A549 (cell line): ENCODE measurements at regions not wholly inside any gene's neighbourhood (a gene's known extent, or its start where the extent isn't known, plus 50 kb on each side); places are given as distances from the start of the nearest gene placed in this dataset.

Experiments used
- ATAC-seq, 2 experiments: fragments of 200-7000 bp in 1 of 2; fragments of >200 bp in 1 of 2; cut with Nextera tagmentation in 1 of 2; cut with Tn5 transposase in 1 of 2; 3 replicates each; pipeline versions ENCODE4 v1.8.0 to v1.9.1; 2018 to 2020; ENCODE audit warnings: mild to moderate bottlenecking in 1 of 2, moderate library complexity in 1 of 2
- CTCF ChIA-PET: fragments of 300-600 bp; sonication (Branson Sonifier 250); formaldehyde crosslinking; extraction: SDS; loops from one replicate; lab custom pipeline; 2021; ENCODE audit warnings: antibody characterized with exemption, inconsistent platforms; lab: Yijun Ruan, JAX
- POLR2A ChIA-PET: fragments of 350-600 bp; formaldehyde crosslinking; extraction: SDS; loops from one replicate; lab custom pipeline; 2021; ENCODE audit warnings: antibody characterized with exemption, inconsistent platforms; lab: Yijun Ruan, JAX
- DNase-seq, 2 experiments: peaks; one replicate each; pipeline versions ENCODE4 v3.0.0 to v3.0.0-alpha.2; 2011 to 2016; ENCODE audit warnings: low read depth in 1 of 2, low spot score in 1 of 2
- FAIRE-seq: peaks from 2 replicates; lab custom pipeline; 2011; peaks lifted over from hg19 to GRCh38; lab: Jason Lieb, UNC
- H3K27ac ChIP-seq, 2 experiments: fragments of >200 bp; sonication (Bioruptor Twin); formaldehyde crosslinking; 3 replicates each; pipeline ENCODE4 v1.5.1; 2016 to 2017
- H3K4me1 ChIP-seq: fragments of >200 bp; sonication (Bioruptor Twin); formaldehyde crosslinking; 3 replicates; pipeline ENCODE4 v1.6.1; 2016
- H3K4me2 ChIP-seq: fragments of >200 bp; sonication (Bioruptor Twin); formaldehyde crosslinking; 3 replicates; pipeline ENCODE4 v1.6.1; 2016
- H3K4me3 ChIP-seq: fragments of >200 bp; sonication (Bioruptor Twin); formaldehyde crosslinking; 3 replicates; pipeline ENCODE4 v1.5.1; 2016
- H3K9me3 ChIP-seq: fragments of >200 bp; sonication (Bioruptor Twin); formaldehyde crosslinking; 3 replicates; pipeline ENCODE4 v1.6.1; 2016
- CBX8 ChIP-seq: fragments of 200-600 bp; sonication (generic); IDR thresholded peaks from 2 replicates; pipeline ENCODE4 v1.6.1; 2016
- CEBPB ChIP-seq, 2 experiments: fragments of >200 bp in 1 of 2; sonication (Bioruptor Twin) in 1 of 2; formaldehyde crosslinking in 1 of 2; IDR thresholded peaks; 2 replicates each; pipeline ENCODE4 v1.6.1; 2012 to 2016
- FOSB ChIP-seq: fragments of 250-450 bp; sonication (Bioruptor Pico); IDR thresholded peaks from 2 replicates; pipeline ENCODE4 v1.5.0; 2020; ENCODE audit warnings: mild to moderate bottlenecking, moderate library complexity
- FOXS1 ChIP-seq: fragments of 250-450 bp; sonication (Bioruptor Pico); IDR thresholded peaks from 2 replicates; pipeline ENCODE4 v1.5.0; 2020; ENCODE audit warnings: mild to moderate bottlenecking, moderate library complexity
- GATA3 ChIP-seq: IDR thresholded peaks from 2 replicates; pipeline ENCODE4 v1.6.1; 2012; ENCODE audit warnings: borderline replicate concordance
- HEYL ChIP-seq: fragments of 250-450 bp; sonication (Bioruptor Pico); IDR thresholded peaks from 2 replicates; pipeline ENCODE4 v1.8.0; 2021; ENCODE audit warnings: mild to moderate bottlenecking, moderate library complexity
- HOXA7 ChIP-seq: fragments of 250-450 bp; sonication (Bioruptor Pico); IDR thresholded peaks from 2 replicates; pipeline ENCODE4 v1.5.0; 2020; ENCODE audit warnings: mild to moderate bottlenecking, moderate library complexity
- HOXB13 ChIP-seq: fragments of 250-450 bp; sonication (Bioruptor Pico); IDR thresholded peaks from 2 replicates; pipeline ENCODE4 v1.5.0; 2020; ENCODE audit warnings: low read depth, mild to moderate bottlenecking, moderate library complexity
- JUN ChIP-seq, 2 experiments: fragments of >200 bp; sonication (Bioruptor Twin); formaldehyde crosslinking; IDR thresholded peaks; 2 replicates in 1 of 2; 3 replicates in 1 of 2; pipeline ENCODE4 v1.6.1; 2016 to 2017
- KDM1A ChIP-seq: fragments of 200-600 bp; sonication (generic); IDR thresholded peaks from 2 replicates; pipeline ENCODE4 v1.6.1; 2016; ENCODE audit warnings: low read depth, mild to moderate bottlenecking
- NPAS2 ChIP-seq: fragments of 250-450 bp; sonication (Bioruptor Pico); IDR thresholded peaks from 2 replicates; pipeline ENCODE4 v1.8.0; 2022; ENCODE audit warnings: mild to moderate bottlenecking, moderate library complexity, borderline replicate concordance
- POLR2A ChIP-seq: IDR thresholded peaks from 2 replicates; pipeline ENCODE4 v1.6.1; 2012; ENCODE audit warnings: mild to moderate bottlenecking, low read length
- REST ChIP-seq: fragments of 200-600 bp; sonication (generic); IDR thresholded peaks from 2 replicates; pipeline ENCODE4 v1.6.1; 2016; ENCODE audit warnings: antibody characterized with exemption, mild to moderate bottlenecking, moderate library complexity
- SMC3 ChIP-seq: fragments of >200 bp; sonication (Bioruptor Twin); formaldehyde crosslinking; IDR thresholded peaks from 3 replicates; pipeline ENCODE4 v1.6.1; 2018; ENCODE audit warnings: inconsistent platforms
- TFCP2L1 ChIP-seq: fragments of 250-450 bp; sonication (Bioruptor Pico); IDR thresholded peaks from 2 replicates; pipeline ENCODE4 v1.5.0; 2021; ENCODE audit warnings: mild to moderate bottlenecking
- ZC3H11A ChIP-seq: fragments of 450-650 bp; IDR thresholded peaks from 2 replicates; pipeline ENCODE4 v1.6.1; 2014; ENCODE audit warnings: antibody characterized with exemption, mild to moderate bottlenecking
- ZFP36 ChIP-seq: fragments of 450-650 bp; IDR thresholded peaks from 2 replicates; pipeline ENCODE4 v1.6.1; 2014; ENCODE audit warnings: borderline replicate concordance; ENCODE audit not compliant: partially characterized antibody
- ZSCAN20 ChIP-seq: fragments of 250-450 bp; sonication (Bioruptor Pico); IDR thresholded peaks from 2 replicates; pipeline ENCODE4 v1.8.0; 2022; ENCODE audit warnings: mild to moderate bottlenecking, moderate library complexity
- WGBS: methylation state at CpG from one replicate; pipeline ENCODE4 v1.1.6; 2017; ENCODE audit errors: missing lambda C conversion rate; 5-methylcytosine and 5-hydroxymethylcytosine counted together
- TF ChIP-seq, protein P1 (sequence below): IDR thresholded peaks from 2 replicates; pipeline ENCODE4 v1.6.1; 2012
- TF ChIP-seq, protein P2 (sequence below): fragments of >200 bp; sonication (Bioruptor Twin); formaldehyde crosslinking; IDR thresholded peaks from 3 replicates; pipeline ENCODE4 v1.5.1; 2016
- TF ChIP-seq, protein P3 (sequence below): IDR thresholded peaks from 2 replicates; pipeline ENCODE4 v1.6.1; 2012

DNA sequence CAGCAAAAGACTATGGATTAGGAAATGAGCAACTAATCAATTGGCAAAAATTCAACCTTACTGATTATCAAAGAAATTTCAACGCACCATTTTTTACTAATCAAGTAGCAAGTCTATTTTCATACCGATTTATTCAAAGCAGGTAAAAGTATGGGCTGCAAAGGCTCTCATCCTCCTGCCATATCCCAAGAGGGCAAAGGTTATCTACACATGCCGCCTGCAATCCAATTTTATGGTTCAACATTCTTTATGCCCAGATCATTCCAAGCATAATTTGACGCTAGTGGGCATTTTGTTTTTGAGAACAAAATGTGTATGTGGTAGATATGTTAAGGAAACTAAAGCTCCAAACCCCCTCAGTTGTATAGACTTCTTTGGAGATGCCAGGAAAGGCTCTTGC, 270.6 kb downstream of the MAF start:
- ATAC-seq = no peak
- 34% methylated on average over 4 of the region's 4 CpGs for whole genome bisulfite sequencing
- no peaks in the 10 kb centered on the region for H3K9me3 ChIP-seq
- H3K27ac ChIP-seq = no peak overlapping the region
- H3K4me3 ChIP-seq = no peak overlapping the region
- CTCF ChIA-PET = no interaction called here
- H3K4me1 ChIP-seq = no peaks in the 10 kb centered on the region
- FAIRE-seq = no peak
- H3K4me2 ChIP-seq = no peak overlapping the region
- POLR2A ChIA-PET = no interaction called here
- TF ChIP-seq, protein P1, sequence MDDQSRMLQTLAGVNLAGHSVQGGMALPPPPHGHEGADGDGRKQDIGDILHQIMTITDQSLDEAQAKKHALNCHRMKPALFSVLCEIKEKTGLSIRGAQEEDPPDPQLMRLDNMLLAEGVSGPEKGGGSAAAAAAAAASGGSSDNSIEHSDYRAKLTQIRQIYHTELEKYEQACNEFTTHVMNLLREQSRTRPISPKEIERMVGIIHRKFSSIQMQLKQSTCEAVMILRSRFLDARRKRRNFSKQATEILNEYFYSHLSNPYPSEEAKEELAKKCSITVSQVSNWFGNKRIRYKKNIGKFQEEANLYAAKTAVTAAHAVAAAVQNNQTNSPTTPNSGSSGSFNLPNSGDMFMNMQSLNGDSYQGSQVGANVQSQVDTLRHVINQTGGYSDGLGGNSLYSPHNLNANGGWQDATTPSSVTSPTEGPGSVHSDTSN = no peak
- TF ChIP-seq CEBPB (IDR thresholded peaks at IDR 0.05) (no peak), HOXB13 (no peak), TFCP2L1 (CRISPR knock-in tag) (no peak), FOSB (CRISPR knock-in tag) (no peak), KDM1A (no peak), ZSCAN20 (CRISPR knock-in tag) (no peak), NPAS2 (CRISPR knock-in tag) (no peak), SMC3 (no peak), FOXS1 (CRISPR knock-in tag) (no peak), ZFP36 (no peak), HOXA7 (CRISPR knock-in tag) (no peak), GATA3 (no peak), HEYL (CRISPR knock-in tag) (no peak), ZC3H11A (no peak)
- TF ChIP-seq, protein P2, sequence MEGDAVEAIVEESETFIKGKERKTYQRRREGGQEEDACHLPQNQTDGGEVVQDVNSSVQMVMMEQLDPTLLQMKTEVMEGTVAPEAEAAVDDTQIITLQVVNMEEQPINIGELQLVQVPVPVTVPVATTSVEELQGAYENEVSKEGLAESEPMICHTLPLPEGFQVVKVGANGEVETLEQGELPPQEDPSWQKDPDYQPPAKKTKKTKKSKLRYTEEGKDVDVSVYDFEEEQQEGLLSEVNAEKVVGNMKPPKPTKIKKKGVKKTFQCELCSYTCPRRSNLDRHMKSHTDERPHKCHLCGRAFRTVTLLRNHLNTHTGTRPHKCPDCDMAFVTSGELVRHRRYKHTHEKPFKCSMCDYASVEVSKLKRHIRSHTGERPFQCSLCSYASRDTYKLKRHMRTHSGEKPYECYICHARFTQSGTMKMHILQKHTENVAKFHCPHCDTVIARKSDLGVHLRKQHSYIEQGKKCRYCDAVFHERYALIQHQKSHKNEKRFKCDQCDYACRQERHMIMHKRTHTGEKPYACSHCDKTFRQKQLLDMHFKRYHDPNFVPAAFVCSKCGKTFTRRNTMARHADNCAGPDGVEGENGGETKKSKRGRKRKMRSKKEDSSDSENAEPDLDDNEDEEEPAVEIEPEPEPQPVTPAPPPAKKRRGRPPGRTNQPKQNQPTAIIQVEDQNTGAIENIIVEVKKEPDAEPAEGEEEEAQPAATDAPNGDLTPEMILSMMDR = no peak
- TF ChIP-seq, protein P3, sequence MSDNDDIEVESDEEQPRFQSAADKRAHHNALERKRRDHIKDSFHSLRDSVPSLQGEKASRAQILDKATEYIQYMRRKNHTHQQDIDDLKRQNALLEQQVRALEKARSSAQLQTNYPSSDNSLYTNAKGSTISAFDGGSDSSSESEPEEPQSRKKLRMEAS = no peak
- TF ChIP-seq, all 56 proteins: peak for 0
- DNase-seq = no peak

DNA sequence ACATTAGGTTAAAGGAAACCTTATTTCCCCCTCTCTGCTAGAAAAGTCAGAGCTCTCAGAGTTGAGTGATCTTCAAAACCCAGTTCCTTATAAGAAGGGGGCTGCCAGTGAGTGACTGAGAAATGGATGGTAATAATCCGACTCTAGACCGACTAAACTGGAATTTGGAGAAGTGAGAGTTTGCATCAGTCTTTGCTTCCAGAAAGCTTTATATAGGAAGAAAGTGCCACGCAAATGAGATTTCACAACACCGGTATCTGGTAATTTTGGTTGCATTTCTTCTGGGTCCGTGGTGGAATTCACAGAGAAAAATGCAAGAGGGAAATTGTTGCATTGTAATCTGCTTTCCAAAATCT, 271.4 kb downstream of the MAF start:
- H3K9me3 ChIP-seq = no peaks in the 10 kb centered on the region
- no peaks in the 10 kb centered on the region for H3K4me1 ChIP-seq
- H3K4me3 ChIP-seq = no peak overlapping the region
- TF ChIP-seq FOXS1 (CRISPR knock-in tag) (no peak), REST (no peak), CBX8 (no peak), JUN (IDR thresholded peaks at IDR 0.05) (no peak), POLR2A (no peak), ZFP36 (no peak)
- TF ChIP-seq, protein P1 = no peak
- FAIRE-seq (no peak), DNase-seq (no peak), ATAC-seq (no peak)
- POLR2A ChIA-PET = no interaction called here
- H3K4me2 ChIP-seq = no peak overlapping the region
- no peak overlapping the region for H3K27ac ChIP-seq
- WGBS = 28% methylated on average over 5 of the region's 5 CpGs
- CTCF ChIA-PET = no interaction called here
